ENCODE measurements at regions not wholly inside any gene's neighbourhood (a gene's known extent, or its start where the extent isn't known, plus 50 kb on each side); places are given as distances from the start of the nearest gene placed in this dataset.

GRCh38 chr14:55749946-55750345, 169.9 kb downstream of the KTN1 start:
- DNase-seq (ENCODE audit: low spot score, unreplicated experiment), result no peak

GRCh38 chr14:55752580-55753390, 172.8 kb downstream of the KTN1 start:
- Mint-ChIP-seq H3K9me3 (ENCODE audit: low read depth) (no peaks in the 10 kb centered on the region), H3K4me1 (ENCODE audit: low read depth) (peaks cover 14% of the 10 kb centered on the region)
- DNase-seq (ENCODE audit: low spot score, unreplicated experiment), result no peak

More at GRCh38 chr14:55749946-55750345, 169.9 kb downstream of the KTN1 start:
- peaks cover 5% of the 10 kb centered on the region for H3K27me3 Mint-ChIP-seq
- peaks cover 18% of the 10 kb centered on the region for H3K4me1 Mint-ChIP-seq (ENCODE audit: low read depth)
- no peaks in the 10 kb centered on the region for H3K9me3 Mint-ChIP-seq (ENCODE audit: low read depth)
- no peaks in the 10 kb centered on the region for H3K36me3 Mint-ChIP-seq (ENCODE audit: insufficient read depth)
- H3K27ac Mint-ChIP-seq, result no peak overlapping the region
- H3K4me3 Mint-ChIP-seq (ENCODE audit: low read depth), result no peak overlapping the region
- TF ChIP-seq CTCF (IDR thresholded peaks at IDR 0.05; ENCODE audit: unreplicated experiment), result no peak

GRCh38 chr14:55754471-55754870, 174.5 kb downstream of the KTN1 start:
- no peak for TF ChIP-seq CTCF (IDR thresholded peaks at IDR 0.05; ENCODE audit: unreplicated experiment)
- no peaks in the 10 kb centered on the region for H3K9me3 Mint-ChIP-seq (ENCODE audit: low read depth)
- H3K27ac Mint-ChIP-seq, result no peak overlapping the region
- H3K36me3 Mint-ChIP-seq (ENCODE audit: insufficient read depth), result no peaks in the 10 kb centered on the region
- H3K27me3 Mint-ChIP-seq, result peaks cover 2% of the 10 kb centered on the region
- H3K4me3 Mint-ChIP-seq (ENCODE audit: low read depth), result no peak overlapping the region
- no peak for DNase-seq (ENCODE audit: low spot score, unreplicated experiment)
- H3K4me1 Mint-ChIP-seq (ENCODE audit: low read depth), result peaks cover 26% of the 10 kb centered on the region

More at GRCh38 chr14:55752580-55753390, 172.8 kb downstream of the KTN1 start:
- no peak overlapping the region for H3K4me3 Mint-ChIP-seq (ENCODE audit: low read depth)
- H3K27me3 Mint-ChIP-seq, result peaks cover 2% of the 10 kb centered on the region
- no peak overlapping the region for H3K27ac Mint-ChIP-seq
- H3K36me3 Mint-ChIP-seq (ENCODE audit: insufficient read depth), result no peaks in the 10 kb centered on the region
- TF ChIP-seq CTCF (IDR thresholded peaks at IDR 0.05; ENCODE audit: unreplicated experiment), result no peak

GRCh38 chr14:55754871-55755270, 174.9 kb downstream of the KTN1 start:
- Mint-ChIP-seq H3K9me3 (ENCODE audit: low read depth) (no peaks in the 10 kb centered on the region), H3K4me3 (ENCODE audit: low read depth) (no peak overlapping the region), H3K27me3 (peaks cover 2% of the 10 kb centered on the region), H3K4me1 (ENCODE audit: low read depth) (peaks cover 26% of the 10 kb centered on the region), H3K27ac (no peak overlapping the region), H3K36me3 (ENCODE audit: insufficient read depth) (no peaks in the 10 kb centered on the region)
- DNase-seq (ENCODE audit: low spot score, unreplicated experiment), result no peak
- no peak for TF ChIP-seq CTCF (IDR thresholded peaks at IDR 0.05; ENCODE audit: unreplicated experiment)

- Mint-ChIP-seq H3K4me3 (ENCODE audit: low read depth) (no peak overlapping the region), H3K27ac (no peak overlapping the region), H3K36me3 (ENCODE audit: insufficient read depth) (no peaks in the 10 kb centered on the region), H3K4me1 (ENCODE audit: low read depth) (peaks cover 23% of the 10 kb centered on the region), H3K27me3 (peaks cover 2% of the 10 kb centered on the region), H3K9me3 (ENCODE audit: low read depth) (no peaks in the 10 kb centered on the region)
- TF ChIP-seq CTCF (IDR thresholded peaks at IDR 0.05; ENCODE audit: unreplicated experiment), result no peak
- no peak for DNase-seq (ENCODE audit: low spot score, unreplicated experiment)
Observed at GRCh38 chr14:55756078-55756477, 176.1 kb downstream of the KTN1 start.

All from progenitor cell of endocrine pancreas (in vitro differentiated cells).